ENCODE measurements at regions not wholly inside any gene's neighbourhood (a gene's known extent, or its start where the extent isn't known, plus 50 kb on each side); places are given as distances from the start of the nearest gene placed in this dataset.

DNA sequence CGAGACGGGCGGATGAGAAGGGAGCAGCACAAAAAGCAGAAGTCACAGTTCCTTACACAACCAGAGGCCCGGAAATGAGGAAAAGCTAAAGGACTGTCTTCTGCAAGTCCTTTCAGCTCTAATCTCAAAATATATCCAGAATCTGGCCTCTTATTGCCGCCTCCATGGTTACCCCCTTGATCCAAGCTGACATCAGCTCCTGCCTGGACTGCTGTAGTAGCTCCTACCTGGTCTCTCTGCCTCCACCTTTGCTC, 324.0 kb upstream of the ROPN1 start:
- TF ChIP-seq, protein P1, sequence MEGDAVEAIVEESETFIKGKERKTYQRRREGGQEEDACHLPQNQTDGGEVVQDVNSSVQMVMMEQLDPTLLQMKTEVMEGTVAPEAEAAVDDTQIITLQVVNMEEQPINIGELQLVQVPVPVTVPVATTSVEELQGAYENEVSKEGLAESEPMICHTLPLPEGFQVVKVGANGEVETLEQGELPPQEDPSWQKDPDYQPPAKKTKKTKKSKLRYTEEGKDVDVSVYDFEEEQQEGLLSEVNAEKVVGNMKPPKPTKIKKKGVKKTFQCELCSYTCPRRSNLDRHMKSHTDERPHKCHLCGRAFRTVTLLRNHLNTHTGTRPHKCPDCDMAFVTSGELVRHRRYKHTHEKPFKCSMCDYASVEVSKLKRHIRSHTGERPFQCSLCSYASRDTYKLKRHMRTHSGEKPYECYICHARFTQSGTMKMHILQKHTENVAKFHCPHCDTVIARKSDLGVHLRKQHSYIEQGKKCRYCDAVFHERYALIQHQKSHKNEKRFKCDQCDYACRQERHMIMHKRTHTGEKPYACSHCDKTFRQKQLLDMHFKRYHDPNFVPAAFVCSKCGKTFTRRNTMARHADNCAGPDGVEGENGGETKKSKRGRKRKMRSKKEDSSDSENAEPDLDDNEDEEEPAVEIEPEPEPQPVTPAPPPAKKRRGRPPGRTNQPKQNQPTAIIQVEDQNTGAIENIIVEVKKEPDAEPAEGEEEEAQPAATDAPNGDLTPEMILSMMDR (IDR thresholded peaks at IDR 0.05; ENCODE audit: low read depth, low read length, poor library complexity, severe bottlenecking), result no peak
- TF ChIP-seq EZH2phosphoT487 (IDR thresholded peaks at IDR 0.05; ENCODE audit: borderline replicate concordance, low read length), result no peak

Measured in DOHH2 (cell line).